ENCODE measurements at regions not wholly inside any gene's neighbourhood (a gene's known extent, or its start where the extent isn't known, plus 50 kb on each side); places are given as distances from the start of the nearest gene placed in this dataset.
"Not testable (repeated sequence)": the region's sequence is repeated elsewhere in the genome, so short reads cannot be mapped to it uniquely, and the experiment has no call there.

GRCh38 chr6:3977875-3978711, 100.8 kb downstream of the FAM217A start:
- peak; percentile 51 to 68 for TF ChIP-seq CTCF (IDR thresholded peaks at IDR 0.05; ENCODE audit: insufficient read depth in 1 of 2, low read depth in 1 of 2, low read length in 1 of 2, severe bottlenecking in 1 of 2, unreplicated experiment in 1 of 2)
- Mint-ChIP-seq H3K9me3 (ENCODE audit: unreplicated experiment) (no peaks in the 10 kb centered on the region), H3K27me3 (ENCODE audit: insufficient read depth, unreplicated experiment) (no peaks in the 10 kb centered on the region), H3K4me3 (ENCODE audit: unreplicated experiment) (no peak overlapping the region), H3K4me1 (ENCODE audit: low read depth, unreplicated experiment) (no peaks in the 10 kb centered on the region), H3K36me3 (ENCODE audit: insufficient read depth, unreplicated experiment) (no peaks in the 10 kb centered on the region), H3K27ac (ENCODE audit: unreplicated experiment) (no peak overlapping the region)
- H3K27me3 ChIP-seq (replicated peaks; ENCODE audit: control insufficient read depth, insufficient read depth, low read length), result no peaks in the 10 kb centered on the region
- intact Hi-C loops (cut with micrococcal nuclease; ENCODE audit: unreplicated experiment), result loop anchor here (1.0 to 5.0 kb wide), 6 partner anchors 13 to 236 kb away; no protein-coding TSS in a partner anchor
- no peaks in the 10 kb centered on the region for H3K36me3 ChIP-seq (ENCODE audit: control insufficient read depth, insufficient read depth, low read length)
- H3K4me3 ChIP-seq (ENCODE audit: low read depth, low read length), result no peak overlapping the region
- ChIA-PET CTCF (interaction anchor here (0.6 to 1.9 kb wide), 25 partner anchors 13 to 409 kb away, joined by 3 to 14 read pairs (median 4); a partner anchor contains a TSS), POLR2A (no interaction called here)
- H3K4me1 ChIP-seq, result no peaks in the 10 kb centered on the region
- BruUV-seq (replicated peaks), result no TSS peak
- peak; percentile 64 for DNase-seq
- H3K9me3 ChIP-seq, result no peaks in the 10 kb centered on the region

GRCh38 chr6:3978966-3979365, 100.0 kb downstream of the FAM217A start:
- H3K27me3 ChIP-seq (replicated peaks; ENCODE audit: control insufficient read depth, insufficient read depth, low read length); H3K36me3 Mint-ChIP-seq (ENCODE audit: insufficient read depth, unreplicated experiment); H3K4me3 Mint-ChIP-seq (ENCODE audit: unreplicated experiment); H3K4me1 ChIP-seq; H3K4me3 ChIP-seq (ENCODE audit: low read depth, low read length); POLR2A ChIA-PET; H3K9me3 Mint-ChIP-seq (ENCODE audit: unreplicated experiment); DNase-seq; H3K9me3 ChIP-seq; BruUV-seq (replicated peaks); H3K4me1 Mint-ChIP-seq (ENCODE audit: low read depth, unreplicated experiment); H3K36me3 ChIP-seq (ENCODE audit: control insufficient read depth, insufficient read depth, low read length); H3K27me3 Mint-ChIP-seq (ENCODE audit: insufficient read depth, unreplicated experiment); H3K27ac Mint-ChIP-seq (ENCODE audit: unreplicated experiment): not testable (repeated sequence)
- intact Hi-C loops (cut with micrococcal nuclease; ENCODE audit: unreplicated experiment), result loop anchor here (1.0 to 5.0 kb wide), 6 partner anchors 12 to 237 kb away; no protein-coding TSS in a partner anchor
- CTCF ChIA-PET, result interaction anchor here (1.0 to 1.9 kb wide), 7 partner anchors 13 to 252 kb away, joined by 3 to 12 read pairs (median 5); no protein-coding TSS in a partner anchor

- Mint-ChIP-seq H3K4me1 (ENCODE audit: low read depth, unreplicated experiment) (peaks cover 7% of the 10 kb centered on the region), H3K4me3 (ENCODE audit: unreplicated experiment) (no peak overlapping the region), H3K27ac (ENCODE audit: unreplicated experiment) (no peak overlapping the region), H3K27me3 (ENCODE audit: insufficient read depth, unreplicated experiment) (no peaks in the 10 kb centered on the region), H3K36me3 (ENCODE audit: insufficient read depth, unreplicated experiment) (no peaks in the 10 kb centered on the region), H3K9me3 (ENCODE audit: unreplicated experiment) (no peaks in the 10 kb centered on the region)
- no peak for DNase-seq
- no peaks in the 10 kb centered on the region for H3K36me3 ChIP-seq (ENCODE audit: control insufficient read depth, insufficient read depth, low read length)
- no peaks in the 10 kb centered on the region for H3K9me3 ChIP-seq
- intact Hi-C loops (cut with micrococcal nuclease; ENCODE audit: unreplicated experiment), result no loop called here
- CTCF ChIA-PET, result no interaction called here
- TF ChIP-seq CTCF (IDR thresholded peaks at IDR 0.05; ENCODE audit: insufficient read depth in 1 of 2, low read depth in 1 of 2, low read length in 1 of 2, severe bottlenecking in 1 of 2, unreplicated experiment in 1 of 2), result no peak
- H3K27me3 ChIP-seq (replicated peaks; ENCODE audit: control insufficient read depth, insufficient read depth, low read length), result no peaks in the 10 kb centered on the region
- POLR2A ChIA-PET, result no interaction called here
- H3K4me3 ChIP-seq (ENCODE audit: low read depth, low read length), result no peak overlapping the region
- no TSS peak for BruUV-seq (replicated peaks)
- H3K4me1 ChIP-seq, result no peaks in the 10 kb centered on the region
Observed at GRCh38 chr6:3981917-3982316, 97.0 kb downstream of the FAM217A start.

All from Caco-2 (cell line).